OCI-M1 (cell line): ENCODE measurements at regions not wholly inside any gene's neighbourhood (a gene's known extent, or its start where the extent isn't known, plus 50 kb on each side); places are given as distances from the start of the nearest gene placed in this dataset.

Source experiments
- DNase-seq: peaks from one replicate; lab custom pipeline; 2025; lab: John Stamatoyannopoulos, UW

DNA sequence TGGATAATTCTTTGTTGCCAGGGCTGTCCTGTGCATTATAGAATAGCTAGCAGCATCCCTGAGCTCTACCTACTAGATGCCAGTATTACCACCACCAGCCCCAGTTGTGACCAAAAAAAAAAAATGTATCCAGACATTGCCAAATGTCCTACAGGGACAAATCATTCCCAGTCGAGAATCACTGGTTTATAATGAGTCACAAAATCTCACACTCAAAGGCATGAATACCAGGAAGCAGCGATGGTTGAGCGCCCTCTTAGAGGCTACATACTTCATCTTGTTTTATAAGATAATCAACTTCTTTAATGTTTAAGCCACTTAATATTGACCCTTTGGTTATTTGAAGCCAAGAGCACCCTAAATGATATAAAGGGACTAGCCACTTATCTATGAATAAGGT is 297.3 kb downstream of the DHX15 start:
- no peak for DNase-seq

GRCh38 chr4:24285759-24286158 is 298.6 kb downstream of the DHX15 start:
- DNase-seq = no peak

GRCh38 chr4:24282446-24282845 is 301.9 kb downstream of the DHX15 start:
- no peak for DNase-seq

GRCh38 chr4:24279911-24280375 is 304.4 kb downstream of the DHX15 start:
- DNase-seq = no peak

DNA sequence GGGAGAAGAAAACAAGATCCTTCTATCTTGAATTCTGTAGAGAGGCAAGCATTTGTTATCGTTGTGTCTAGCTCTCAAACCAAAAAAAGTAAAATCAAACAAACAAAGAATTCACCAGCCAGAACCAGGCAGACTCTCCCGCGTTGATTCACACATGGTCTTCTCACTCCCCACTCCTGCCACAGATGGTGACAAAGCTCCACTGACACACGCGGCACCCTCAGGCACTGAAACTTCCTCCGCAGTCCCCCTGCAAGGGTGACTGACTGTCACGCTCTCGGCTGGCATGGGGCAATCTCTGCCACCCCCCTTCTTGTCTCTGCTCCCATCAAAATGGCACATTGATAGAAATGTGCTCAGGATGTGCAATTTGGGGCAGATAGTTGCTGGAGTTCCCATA is 304.9 kb downstream of the DHX15 start:
- DNase-seq = no peak

GRCh38 chr4:24278693-24279092 is 305.7 kb downstream of the DHX15 start:
- no peak for DNase-seq

DNA sequence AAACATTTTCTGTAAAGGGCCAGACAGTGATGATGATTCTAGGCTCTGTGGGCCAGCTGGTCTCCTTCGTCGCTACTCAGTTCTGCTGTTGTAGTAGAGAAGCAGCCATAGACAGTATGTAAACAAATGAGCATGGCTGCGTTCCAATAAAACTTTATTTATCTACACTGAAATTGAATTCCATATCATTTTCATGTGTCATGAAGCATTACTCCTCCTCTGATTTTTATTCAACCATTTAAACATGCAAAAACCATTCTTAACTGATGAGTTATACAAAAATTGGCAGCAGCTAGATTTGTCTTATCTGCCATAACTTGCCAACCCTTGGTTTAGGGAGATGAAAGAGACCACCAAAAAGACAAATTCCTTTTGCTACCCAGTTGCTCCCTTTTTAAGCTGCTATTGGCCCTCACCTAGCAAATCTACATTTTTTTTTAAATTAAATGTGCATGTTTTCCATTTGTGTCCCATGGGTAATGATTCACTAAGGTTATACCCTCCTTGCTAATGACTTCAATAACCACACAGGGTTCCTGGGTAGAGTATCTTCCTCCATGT is 309.9 kb downstream of the DHX15 start:
- DNase-seq = no peak

DNA sequence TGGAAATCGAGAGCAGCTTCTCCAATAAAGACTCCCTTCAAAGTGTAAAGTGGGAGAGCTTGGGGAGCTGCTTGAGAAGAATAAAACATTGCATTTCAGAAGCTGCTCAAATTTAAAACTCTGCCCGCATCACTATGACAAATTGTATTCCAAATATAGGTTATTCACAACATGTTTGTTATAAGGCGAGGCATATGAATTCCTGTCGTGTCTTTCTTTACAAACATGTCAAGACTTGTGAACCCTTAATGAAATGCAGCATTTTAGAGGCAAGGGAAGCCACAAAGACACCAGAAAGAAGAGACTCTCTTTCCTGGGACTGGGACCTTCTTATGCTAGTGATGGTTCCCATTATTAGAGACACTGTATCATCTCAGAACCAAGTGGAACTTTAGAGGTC is 311.2 kb downstream of the DHX15 start:
- no peak for DNase-seq

- no peak for DNase-seq
Observed at GRCh38 chr4:24266951-24267722, 317.2 kb downstream of the DHX15 start.

GRCh38 chr4:24265989-24266388 is 318.4 kb downstream of the DHX15 start:
- DNase-seq = no peak

DNA sequence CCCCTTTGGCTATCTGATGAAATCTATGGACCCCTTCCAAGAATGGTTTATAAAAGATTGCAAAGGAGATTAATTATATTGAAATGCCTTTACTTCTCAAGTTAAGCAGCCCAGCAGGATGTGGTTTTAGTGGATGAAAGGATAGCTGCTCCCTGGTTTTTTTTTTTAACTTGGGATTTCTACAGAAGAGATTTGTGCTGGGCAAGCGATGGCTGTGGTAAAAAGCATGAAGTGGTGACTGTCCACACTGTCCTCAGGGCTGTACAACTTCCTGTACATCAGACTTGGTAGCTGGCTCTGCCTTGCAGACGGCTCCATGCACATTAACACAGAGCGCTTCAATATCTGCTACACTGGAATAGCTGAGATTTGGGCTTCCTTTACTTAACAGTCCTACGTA is 321.7 kb downstream of the DHX15 start:
- no peak for DNase-seq

GRCh38 chr4:24262084-24262483 is 322.3 kb downstream of the DHX15 start:
- DNase-seq = no peak

- peak; percentile 9 for DNase-seq
Observed at GRCh38 chr4:24260923-24261564, 323.3 kb downstream of the DHX15 start.

GRCh38 chr4:24260133-24260715 is 324.1 kb downstream of the DHX15 start:
- DNase-seq = no peak

- no peak for DNase-seq
Observed at GRCh38 chr4:24256547-24256946, 327.8 kb downstream of the DHX15 start.

GRCh38 chr4:24256066-24256465 is 328.3 kb downstream of the DHX15 start:
- DNase-seq = no peak

GRCh38 chr4:24252121-24252520 is 332.2 kb downstream of the DHX15 start:
- peak; percentile 7 for DNase-seq

DNA sequence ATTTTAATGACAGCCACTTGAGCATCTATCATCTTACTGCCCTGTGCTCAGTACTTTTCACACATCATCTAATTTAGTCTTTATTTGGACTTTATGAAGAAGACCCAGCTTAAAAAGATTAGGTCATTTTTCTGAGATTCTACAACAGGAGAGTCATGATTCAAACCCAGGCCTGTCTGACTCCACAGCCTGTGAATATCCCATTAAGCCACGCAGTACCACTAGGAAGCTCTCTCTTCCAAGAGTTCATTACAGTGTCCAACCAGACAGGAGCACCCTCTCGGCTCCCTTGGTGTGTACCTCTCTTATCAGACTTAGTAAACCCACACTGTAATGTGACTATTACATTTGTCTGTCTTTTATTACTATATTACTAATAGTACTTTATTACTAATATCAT is 332.8 kb downstream of the DHX15 start:
- no peak for DNase-seq

DNA sequence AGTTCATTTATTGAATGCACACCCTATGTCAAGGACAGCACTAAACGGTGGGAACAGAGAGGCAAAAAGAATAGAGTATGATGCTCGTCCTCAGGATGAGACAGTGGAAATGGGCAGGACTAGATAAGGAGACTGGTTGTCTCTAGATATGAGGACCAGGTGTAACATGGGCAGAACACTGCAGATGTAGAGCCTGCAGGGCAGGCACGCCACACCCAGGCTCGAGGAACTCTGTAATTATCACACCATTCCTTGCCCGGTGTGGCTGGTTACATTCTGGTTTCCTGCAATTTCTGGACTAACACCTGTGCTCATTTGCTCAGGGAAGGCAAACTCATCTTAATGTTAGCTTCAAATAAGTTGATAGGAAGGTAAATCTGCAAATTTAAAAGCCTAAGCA is 334.4 kb downstream of the DHX15 start:
- DNase-seq = no peak

GRCh38 chr4:24248674-24249630 is 335.4 kb downstream of the DHX15 start:
- no peak for DNase-seq

- no peak for DNase-seq
Observed at GRCh38 chr4:24245491-24245820, 338.9 kb downstream of the DHX15 start.
